Jurkat, Clone E6-1 (cell line): ENCODE measurements at regions not wholly inside any gene's neighbourhood (a gene's known extent, or its start where the extent isn't known, plus 50 kb on each side); places are given as distances from the start of the nearest gene placed in this dataset.

Experiments
- DNase-seq: peaks from one replicate; pipeline ENCODE4 v3.0.0-alpha.2; 2011; ENCODE audit warnings: low read depth, low spot score
- H3K4me3 ChIP-seq: 2 replicates; pipeline ENCODE4 v1.5.1; 2011; ENCODE audit warnings: mild to moderate bottlenecking, low read length, control low read depth, moderate library complexity

- no peak overlapping the region for H3K4me3 ChIP-seq
- DNase-seq: no peak
Observed at GRCh38 chr1:239270509-239270908, 115.9 kb upstream of the CHRM3 start.

GRCh38 chr1:239269706-239270105 lies 116.7 kb upstream of the CHRM3 start:
- no peak overlapping the region for H3K4me3 ChIP-seq
- DNase-seq: no peak

- H3K4me3 ChIP-seq: no peak overlapping the region
- DNase-seq: no peak
Observed at GRCh38 chr1:239268941-239269340, 117.4 kb upstream of the CHRM3 start.

GRCh38 chr1:239268007-239268406 lies 118.4 kb upstream of the CHRM3 start:
- no peak overlapping the region for H3K4me3 ChIP-seq
- no peak for DNase-seq

GRCh38 chr1:239263801-239264200 lies 122.6 kb upstream of the CHRM3 start:
- DNase-seq: no peak
- no peak overlapping the region for H3K4me3 ChIP-seq

- no peak for DNase-seq
- H3K4me3 ChIP-seq: no peak overlapping the region
Observed at GRCh38 chr1:239262538-239262937, 123.8 kb upstream of the CHRM3 start.

GRCh38 chr1:239261521-239261920 lies 124.8 kb upstream of the CHRM3 start:
- no peak for DNase-seq
- H3K4me3 ChIP-seq: no peak overlapping the region

- DNase-seq: no peak
- H3K4me3 ChIP-seq: no peak overlapping the region
Observed at GRCh38 chr1:239260842-239261241, 125.5 kb upstream of the CHRM3 start.

- H3K4me3 ChIP-seq: no peak overlapping the region
- no peak for DNase-seq
Observed at GRCh38 chr1:239255628-239256160, 130.7 kb upstream of the CHRM3 start.

- no peak overlapping the region for H3K4me3 ChIP-seq
- DNase-seq: no peak
Observed at GRCh38 chr1:239254999-239255398, 131.4 kb upstream of the CHRM3 start.

- DNase-seq: no peak
- no peak overlapping the region for H3K4me3 ChIP-seq
Observed at GRCh38 chr1:239253032-239253431, 133.3 kb upstream of the CHRM3 start.

GRCh38 chr1:239250353-239251035 lies 135.9 kb upstream of the CHRM3 start:
- no peak for DNase-seq
- H3K4me3 ChIP-seq: no peak overlapping the region

GRCh38 chr1:239247285-239247684 lies 139.1 kb upstream of the CHRM3 start:
- no peak for DNase-seq
- no peak overlapping the region for H3K4me3 ChIP-seq

GRCh38 chr1:239244084-239244483 lies 142.3 kb upstream of the CHRM3 start:
- no peak for DNase-seq
- no peak overlapping the region for H3K4me3 ChIP-seq

GRCh38 chr1:239243006-239243405 lies 143.4 kb upstream of the CHRM3 start:
- H3K4me3 ChIP-seq: no peak overlapping the region
- no peak for DNase-seq

- no peak overlapping the region for H3K4me3 ChIP-seq
- DNase-seq: no peak
Observed at GRCh38 chr1:239242404-239242803, 144.0 kb upstream of the CHRM3 start.

- DNase-seq: no peak
- no peak overlapping the region for H3K4me3 ChIP-seq
Observed at GRCh38 chr1:239240736-239241135, 145.6 kb upstream of the CHRM3 start.

GRCh38 chr1:239239529-239239928 lies 146.8 kb upstream of the CHRM3 start:
- H3K4me3 ChIP-seq: no peak overlapping the region
- no peak for DNase-seq

GRCh38 chr1:239237912-239238311 lies 148.5 kb upstream of the CHRM3 start:
- no peak for DNase-seq
- H3K4me3 ChIP-seq: no peak overlapping the region

- no peak overlapping the region for H3K4me3 ChIP-seq
- DNase-seq: no peak
Observed at GRCh38 chr1:239233626-239234025, 152.7 kb upstream of the CHRM3 start.

- no peak for DNase-seq
- H3K4me3 ChIP-seq: no peak overlapping the region
Observed at GRCh38 chr1:239232921-239233320, 153.4 kb upstream of the CHRM3 start.
